ENCODE measurements at regions not wholly inside any gene's neighbourhood (a gene's known extent, or its start where the extent isn't known, plus 50 kb on each side); places are given as distances from the start of the nearest gene placed in this dataset.

DNA sequence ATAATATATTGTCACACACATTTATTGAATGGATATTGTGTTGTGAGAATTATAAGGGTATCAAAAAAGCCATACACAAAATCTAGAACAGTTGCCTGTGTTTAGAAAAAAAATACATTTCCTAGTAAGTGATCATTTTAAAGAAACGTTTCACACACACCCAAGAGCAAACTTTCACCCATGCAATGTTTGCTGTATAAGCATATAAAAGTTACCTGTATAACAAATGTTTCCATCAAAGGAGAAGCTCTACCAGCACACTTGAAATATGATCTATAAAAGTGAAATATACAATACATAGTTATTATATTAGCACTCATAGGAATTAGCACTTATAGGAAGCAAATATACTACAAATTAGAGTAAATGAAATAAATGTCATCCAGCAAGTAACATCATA lies 1098.1 kb downstream of the NCAM2 start:
- H3K4me3 ChIP-seq (ENCODE audit: low read depth, low read length): no peak overlapping the region
- POLR2A ChIA-PET: no interaction called here
- no peaks in the 10 kb centered on the region for H3K27me3 ChIP-seq (ENCODE audit: control insufficient read depth, insufficient read depth, low read length)
- no peaks in the 10 kb centered on the region for H3K36me3 ChIP-seq (ENCODE audit: control insufficient read depth, insufficient read depth, low read length)
- no peak for DNase-seq (ENCODE audit: low read depth)
- TF ChIP-seq, protein P1, sequence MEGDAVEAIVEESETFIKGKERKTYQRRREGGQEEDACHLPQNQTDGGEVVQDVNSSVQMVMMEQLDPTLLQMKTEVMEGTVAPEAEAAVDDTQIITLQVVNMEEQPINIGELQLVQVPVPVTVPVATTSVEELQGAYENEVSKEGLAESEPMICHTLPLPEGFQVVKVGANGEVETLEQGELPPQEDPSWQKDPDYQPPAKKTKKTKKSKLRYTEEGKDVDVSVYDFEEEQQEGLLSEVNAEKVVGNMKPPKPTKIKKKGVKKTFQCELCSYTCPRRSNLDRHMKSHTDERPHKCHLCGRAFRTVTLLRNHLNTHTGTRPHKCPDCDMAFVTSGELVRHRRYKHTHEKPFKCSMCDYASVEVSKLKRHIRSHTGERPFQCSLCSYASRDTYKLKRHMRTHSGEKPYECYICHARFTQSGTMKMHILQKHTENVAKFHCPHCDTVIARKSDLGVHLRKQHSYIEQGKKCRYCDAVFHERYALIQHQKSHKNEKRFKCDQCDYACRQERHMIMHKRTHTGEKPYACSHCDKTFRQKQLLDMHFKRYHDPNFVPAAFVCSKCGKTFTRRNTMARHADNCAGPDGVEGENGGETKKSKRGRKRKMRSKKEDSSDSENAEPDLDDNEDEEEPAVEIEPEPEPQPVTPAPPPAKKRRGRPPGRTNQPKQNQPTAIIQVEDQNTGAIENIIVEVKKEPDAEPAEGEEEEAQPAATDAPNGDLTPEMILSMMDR (IDR thresholded peaks at IDR 0.05; ENCODE audit: insufficient read depth, low read depth, low read length): no peak
- CTCF ChIA-PET: no interaction called here

DNA sequence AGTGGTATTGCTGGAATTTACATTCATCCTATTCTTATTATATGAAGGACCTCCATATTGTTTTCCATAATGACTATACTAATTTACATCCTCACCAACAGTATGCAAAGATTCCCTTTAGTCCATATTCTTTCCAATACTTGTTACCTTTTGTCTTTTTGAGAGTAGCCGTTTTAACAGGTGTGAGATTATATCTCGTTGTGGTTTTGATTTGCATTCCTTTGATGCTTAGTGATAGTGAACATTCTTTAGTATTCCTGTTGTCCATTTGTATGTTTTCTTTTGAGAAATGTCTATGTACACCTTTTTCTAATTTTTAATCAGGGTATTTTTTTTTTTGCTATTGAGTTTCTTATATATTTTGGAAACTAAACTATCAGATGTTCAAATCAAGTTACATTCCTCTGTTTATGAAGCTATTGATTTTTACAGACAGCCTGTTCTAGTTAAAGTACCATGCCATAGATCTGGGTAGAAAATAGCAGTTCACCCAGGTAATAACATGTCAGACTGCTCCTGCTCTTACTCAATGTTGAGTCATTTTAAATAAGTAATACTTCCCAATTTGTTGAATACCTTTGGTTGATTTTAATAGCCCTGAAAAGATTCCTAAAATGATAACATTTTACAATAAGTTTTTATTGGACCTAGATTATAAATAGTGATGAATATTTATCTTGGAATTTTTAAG lies 1108.7 kb downstream of the NCAM2 start:
- TF ChIP-seq, protein P1 (IDR thresholded peaks at IDR 0.05; ENCODE audit: insufficient read depth, low read depth, low read length): no peak
- no peak for DNase-seq (ENCODE audit: low read depth)
- CTCF ChIA-PET: no interaction called here
- POLR2A ChIA-PET: no interaction called here
- no peaks in the 10 kb centered on the region for H3K36me3 ChIP-seq (ENCODE audit: control insufficient read depth, insufficient read depth, low read length)
- no peak overlapping the region for H3K4me3 ChIP-seq (ENCODE audit: low read depth, low read length)
- H3K27me3 ChIP-seq (ENCODE audit: control insufficient read depth, insufficient read depth, low read length): no peaks in the 10 kb centered on the region

GRCh38 chr21:22115746-22116145 lies 1117.5 kb downstream of the NCAM2 start:
- CTCF ChIA-PET: no interaction called here
- no peaks in the 10 kb centered on the region for H3K36me3 ChIP-seq (ENCODE audit: control insufficient read depth, insufficient read depth, low read length)

GRCh38 chr21:22120616-22121266 lies 1122.5 kb downstream of the NCAM2 start:
- H3K4me3 ChIP-seq (ENCODE audit: low read depth, low read length): no peak overlapping the region
- H3K27me3 ChIP-seq (ENCODE audit: control insufficient read depth, insufficient read depth, low read length): no peaks in the 10 kb centered on the region
- TF ChIP-seq, protein P1 (IDR thresholded peaks at IDR 0.05; ENCODE audit: insufficient read depth, low read depth, low read length): no peak
- H3K36me3 ChIP-seq (ENCODE audit: control insufficient read depth, insufficient read depth, low read length): no peaks in the 10 kb centered on the region
- no peak for DNase-seq (ENCODE audit: low read depth)
- ChIA-PET CTCF (no interaction called here), POLR2A (no interaction called here)

More at GRCh38 chr21:22115746-22116145, 1117.5 kb downstream of the NCAM2 start:
- H3K27me3 ChIP-seq (ENCODE audit: control insufficient read depth, insufficient read depth, low read length): no peaks in the 10 kb centered on the region
- H3K4me3 ChIP-seq (ENCODE audit: low read depth, low read length): no peak overlapping the region
- POLR2A ChIA-PET: no interaction called here
- TF ChIP-seq, protein P1 (IDR thresholded peaks at IDR 0.05; ENCODE audit: insufficient read depth, low read depth, low read length): no peak
- DNase-seq (ENCODE audit: low read depth): no peak

- ChIA-PET POLR2A (no interaction called here), CTCF (no interaction called here)
- no peak overlapping the region for H3K4me3 ChIP-seq (ENCODE audit: low read depth, low read length)
- no peaks in the 10 kb centered on the region for H3K27me3 ChIP-seq (ENCODE audit: control insufficient read depth, insufficient read depth, low read length)
- TF ChIP-seq, protein P1 (IDR thresholded peaks at IDR 0.05; ENCODE audit: insufficient read depth, low read depth, low read length): no peak
- no peaks in the 10 kb centered on the region for H3K36me3 ChIP-seq (ENCODE audit: control insufficient read depth, insufficient read depth, low read length)
- no peak for DNase-seq (ENCODE audit: low read depth)
Observed at GRCh38 chr21:22125581-22125980, 1127.4 kb downstream of the NCAM2 start.
